ENCODE measurements at regions not wholly inside any gene's neighbourhood (a gene's known extent, or its start where the extent isn't known, plus 50 kb on each side); places are given as distances from the start of the nearest gene placed in this dataset.

DNA sequence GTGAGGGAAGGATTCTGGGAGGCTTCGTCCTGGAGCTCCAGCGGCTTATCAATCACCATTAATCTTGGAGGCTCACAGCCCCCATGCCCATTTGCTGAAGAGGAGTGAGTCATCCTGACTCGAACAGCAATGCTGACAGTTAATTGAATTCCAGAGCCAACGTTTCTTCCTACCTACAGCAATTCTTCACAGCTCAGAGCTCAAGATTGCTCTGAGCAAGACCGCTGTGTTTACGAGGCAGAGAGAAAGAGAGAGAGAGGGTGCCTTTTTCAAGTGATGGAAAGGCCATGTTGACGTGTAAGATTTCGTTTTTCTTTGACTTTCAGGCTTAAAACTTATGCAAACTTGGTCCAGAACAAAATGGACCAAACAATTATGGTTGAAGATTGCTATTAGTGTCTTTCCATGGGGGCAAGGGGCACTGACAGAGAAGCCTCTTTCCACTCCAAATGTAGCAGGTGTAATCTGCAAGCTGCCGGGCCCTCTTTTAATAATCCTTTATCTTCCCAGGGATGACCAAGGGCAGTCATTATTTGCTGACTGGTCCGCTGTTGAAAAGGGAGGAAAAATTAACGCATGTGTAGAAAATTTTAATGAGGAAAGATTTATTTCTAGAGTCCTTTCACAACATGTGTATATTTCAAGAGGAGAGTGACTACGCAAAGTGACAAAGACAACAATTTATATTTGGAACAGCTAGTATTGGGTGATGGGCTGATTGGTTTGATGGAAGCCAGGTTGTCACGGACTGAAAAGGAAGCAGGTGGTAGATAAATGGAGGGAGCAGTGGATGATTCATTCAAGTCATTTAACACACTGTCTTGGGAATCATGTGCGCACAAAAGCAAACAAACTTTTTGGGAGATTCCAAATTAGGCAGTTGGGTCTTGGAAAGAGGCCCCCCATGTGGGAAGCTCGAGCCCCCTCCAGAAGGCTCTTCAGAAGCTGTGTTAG, 136.1 kb upstream of the IRF2BP2 start:
- TF ChIP-seq, protein P1, sequence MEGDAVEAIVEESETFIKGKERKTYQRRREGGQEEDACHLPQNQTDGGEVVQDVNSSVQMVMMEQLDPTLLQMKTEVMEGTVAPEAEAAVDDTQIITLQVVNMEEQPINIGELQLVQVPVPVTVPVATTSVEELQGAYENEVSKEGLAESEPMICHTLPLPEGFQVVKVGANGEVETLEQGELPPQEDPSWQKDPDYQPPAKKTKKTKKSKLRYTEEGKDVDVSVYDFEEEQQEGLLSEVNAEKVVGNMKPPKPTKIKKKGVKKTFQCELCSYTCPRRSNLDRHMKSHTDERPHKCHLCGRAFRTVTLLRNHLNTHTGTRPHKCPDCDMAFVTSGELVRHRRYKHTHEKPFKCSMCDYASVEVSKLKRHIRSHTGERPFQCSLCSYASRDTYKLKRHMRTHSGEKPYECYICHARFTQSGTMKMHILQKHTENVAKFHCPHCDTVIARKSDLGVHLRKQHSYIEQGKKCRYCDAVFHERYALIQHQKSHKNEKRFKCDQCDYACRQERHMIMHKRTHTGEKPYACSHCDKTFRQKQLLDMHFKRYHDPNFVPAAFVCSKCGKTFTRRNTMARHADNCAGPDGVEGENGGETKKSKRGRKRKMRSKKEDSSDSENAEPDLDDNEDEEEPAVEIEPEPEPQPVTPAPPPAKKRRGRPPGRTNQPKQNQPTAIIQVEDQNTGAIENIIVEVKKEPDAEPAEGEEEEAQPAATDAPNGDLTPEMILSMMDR (IDR thresholded peaks at IDR 0.05) = no peak
- H3K27me3 ChIP-seq (ENCODE audit: control insufficient read depth, insufficient read depth, low read length) = no peaks in the 10 kb centered on the region
- H3K36me3 ChIP-seq (ENCODE audit: control insufficient read depth, insufficient read depth, low read length) = no peaks in the 10 kb centered on the region
- DNase-seq (no peak), ATAC-seq (no peak)
- H3K9me3 ChIP-seq (ENCODE audit: control insufficient read depth, insufficient read depth, low read length) = no peaks in the 10 kb centered on the region
- no peak overlapping the region for H3K4me3 ChIP-seq (ENCODE audit: low read length)
- Mint-ChIP-seq H3K4me1 (no peaks in the 10 kb centered on the region), H3K27me3 (ENCODE audit: low read depth in 2 of 2) (peaks cover 8 to 12% of the 10 kb centered on the region in 2 donors), H3K27ac (no peak overlapping the region), H3K4me3 (no peak overlapping the region), H3K36me3 (no peaks in the 10 kb centered on the region), H3K9me3 (no peaks in the 10 kb centered on the region)
- H3K27ac ChIP-seq (ENCODE audit: low read length) = no peak overlapping the region
- 87% methylated on average over 15 of the region's 15 CpGs for WGBS (ENCODE audit: insufficient coverage)
- intact Hi-C loops (cut with micrococcal nuclease) = no loop called here
- H3K4me1 ChIP-seq (ENCODE audit: control insufficient read depth, insufficient read depth, low read length) = no peaks in the 10 kb centered on the region

DNA sequence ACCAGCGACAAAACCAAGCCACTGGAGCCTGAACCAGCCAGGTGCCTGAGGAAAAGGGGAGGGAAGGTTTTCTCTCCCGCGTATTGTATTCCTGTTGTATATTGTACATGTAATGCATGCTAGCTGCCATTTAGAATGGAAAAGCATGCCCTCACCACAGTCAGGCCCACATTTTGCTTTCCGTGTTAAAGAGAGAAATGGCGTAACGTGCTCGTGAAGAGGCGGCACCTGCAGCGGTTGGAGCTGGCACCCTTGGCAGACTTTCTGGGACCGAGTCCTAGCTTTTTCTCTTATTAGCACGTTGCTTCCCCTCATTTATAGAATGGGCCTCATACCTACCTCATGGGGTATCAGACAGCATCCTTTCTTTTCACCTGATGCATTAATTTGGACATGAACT, 135.3 kb upstream of the IRF2BP2 start:
- DNase-seq (no peak), ATAC-seq (no peak)
- 97% methylated on average over 11 of the region's 11 CpGs for WGBS (ENCODE audit: insufficient coverage)
- Mint-ChIP-seq H3K4me1 (no peaks in the 10 kb centered on the region), H3K27me3 (ENCODE audit: low read depth in 2 of 2) (peaks cover 3 to 11% of the 10 kb centered on the region in 2 donors), H3K36me3 (no peaks in the 10 kb centered on the region), H3K4me3 (no peak overlapping the region), H3K27ac (no peak overlapping the region), H3K9me3 (no peaks in the 10 kb centered on the region)
- no peaks in the 10 kb centered on the region for H3K36me3 ChIP-seq (ENCODE audit: control insufficient read depth, insufficient read depth, low read length)
- TF ChIP-seq, protein P1 (IDR thresholded peaks at IDR 0.05) = no peak
- no peaks in the 10 kb centered on the region for H3K4me1 ChIP-seq (ENCODE audit: control insufficient read depth, insufficient read depth, low read length)
- intact Hi-C loops (cut with micrococcal nuclease) = no loop called here
- H3K9me3 ChIP-seq (ENCODE audit: control insufficient read depth, insufficient read depth, low read length) = no peaks in the 10 kb centered on the region
- H3K27me3 ChIP-seq (ENCODE audit: control insufficient read depth, insufficient read depth, low read length) = no peaks in the 10 kb centered on the region
- no peak overlapping the region for H3K4me3 ChIP-seq (ENCODE audit: low read length)
- no peak overlapping the region for H3K27ac ChIP-seq (ENCODE audit: low read length)

DNA sequence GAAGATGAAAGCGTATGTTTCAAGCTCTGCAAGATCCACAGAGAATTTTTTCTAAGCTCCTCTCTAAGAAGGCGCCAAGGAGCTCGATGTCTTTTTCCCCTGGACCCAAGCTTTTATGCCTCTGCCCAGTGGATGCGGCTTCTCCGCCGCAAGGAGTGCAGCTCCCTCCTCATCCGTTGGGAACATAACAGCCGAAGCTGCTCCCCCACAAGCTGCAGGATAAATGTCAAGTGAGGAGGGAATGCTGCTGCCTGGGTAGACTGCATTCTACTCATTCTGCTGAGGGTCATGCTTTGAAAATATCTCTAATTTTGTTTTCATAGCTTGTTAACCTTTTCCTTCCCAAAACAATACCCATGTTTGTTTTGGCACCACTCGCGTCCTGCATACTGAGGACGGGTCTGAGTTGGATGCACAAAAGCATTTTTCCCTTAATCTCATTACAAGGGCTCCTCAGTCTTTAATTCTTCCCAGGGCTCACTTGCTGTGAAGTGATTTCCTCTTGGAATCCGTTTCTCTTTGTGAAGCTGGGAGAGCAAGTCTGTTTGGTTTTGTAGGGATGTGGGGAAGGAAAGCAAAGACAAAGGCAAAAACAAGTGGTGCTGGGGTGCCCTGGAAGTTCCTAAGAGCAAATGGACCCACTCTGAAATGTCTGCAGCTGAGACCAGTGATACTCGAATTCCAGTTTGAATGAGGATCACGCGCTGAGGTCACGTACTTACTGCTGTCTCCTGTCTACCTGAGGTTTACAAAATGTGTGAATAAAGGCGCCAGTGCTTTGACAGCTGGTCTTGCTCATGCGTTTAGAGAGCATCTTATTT, 134.0 kb upstream of the IRF2BP2 start:
- intact Hi-C loops (cut with micrococcal nuclease) = no loop called here
- Histone ChIP-seq H3K36me3 (ENCODE audit: control insufficient read depth, insufficient read depth, low read length) (no peaks in the 10 kb centered on the region), H3K27ac (ENCODE audit: low read length) (no peak overlapping the region), H3K27me3 (ENCODE audit: control insufficient read depth, insufficient read depth, low read length) (no peaks in the 10 kb centered on the region), H3K4me3 (ENCODE audit: low read length) (no peak overlapping the region), H3K9me3 (ENCODE audit: control insufficient read depth, insufficient read depth, low read length) (no peaks in the 10 kb centered on the region), H3K4me1 (ENCODE audit: control insufficient read depth, insufficient read depth, low read length) (no peaks in the 10 kb centered on the region)
- H3K9me3 Mint-ChIP-seq = no peaks in the 10 kb centered on the region
- no peaks in the 10 kb centered on the region for H3K4me1 Mint-ChIP-seq
- TF ChIP-seq, protein P1 (IDR thresholded peaks at IDR 0.05) = no peak
- WGBS (ENCODE audit: insufficient coverage) = 90% methylated on average over 18 of the region's 18 CpGs
- DNase-seq = no peak
- no peaks in the 10 kb centered on the region for H3K36me3 Mint-ChIP-seq
- no peak overlapping the region for H3K27ac Mint-ChIP-seq
- no peak for ATAC-seq
- no peak overlapping the region for H3K4me3 Mint-ChIP-seq
- peaks cover 0 to 11% of the 10 kb centered on the region in 2 donors for H3K27me3 Mint-ChIP-seq (ENCODE audit: low read depth in 2 of 2)
